ENCODE measurements at regions not wholly inside any gene's neighbourhood (a gene's known extent, or its start where the extent isn't known, plus 50 kb on each side); places are given as distances from the start of the nearest gene placed in this dataset.
"Not testable (repeated sequence)": the region's sequence is repeated elsewhere in the genome, so short reads cannot be mapped to it uniquely, and the experiment has no call there.

DNA sequence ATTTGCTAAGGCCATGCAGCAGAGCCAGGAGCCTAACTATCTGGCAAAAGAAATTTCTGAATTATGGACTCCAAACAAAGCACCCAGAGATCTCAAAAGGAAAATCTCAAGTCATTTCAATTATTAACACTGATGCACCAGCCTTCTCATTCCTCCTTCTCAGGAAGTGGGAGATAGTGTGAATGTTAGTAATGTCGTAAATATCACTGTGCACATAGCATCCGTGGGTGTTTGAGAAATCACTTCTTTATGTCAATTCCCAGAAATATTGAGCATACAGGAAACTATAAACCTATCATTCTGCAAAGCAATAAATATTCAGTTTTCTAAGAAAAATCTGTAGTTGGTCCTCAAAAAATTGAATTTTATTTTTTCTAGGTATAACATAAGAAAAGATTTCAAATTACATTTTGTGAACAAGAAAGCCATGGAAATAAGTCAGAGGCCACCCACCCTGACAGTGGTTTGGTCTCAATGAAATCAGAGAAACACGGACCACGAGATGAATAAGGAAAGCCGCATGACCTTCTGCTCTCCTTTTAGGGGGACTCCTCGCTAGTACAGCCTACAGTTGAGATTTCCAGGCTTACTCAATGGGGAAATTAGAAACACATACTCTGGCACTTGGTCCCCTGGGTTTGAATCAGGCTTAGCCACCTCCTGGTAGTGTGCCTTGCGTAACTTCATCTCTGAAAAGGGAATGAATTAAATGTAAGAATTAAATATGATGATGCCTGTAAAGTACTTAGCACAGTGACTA, 120.6 kb downstream of the DIRAS2 start:
- H3K27me3 ChIP-seq, result no peaks in the 10 kb centered on the region
- H3K4me1 ChIP-seq, result no peaks in the 10 kb centered on the region
- H3K9me3 ChIP-seq, result no peaks in the 10 kb centered on the region
- no peak for DNase-seq (ENCODE audit: low spot score in 2 of 2)
- TF ChIP-seq, protein P1, sequence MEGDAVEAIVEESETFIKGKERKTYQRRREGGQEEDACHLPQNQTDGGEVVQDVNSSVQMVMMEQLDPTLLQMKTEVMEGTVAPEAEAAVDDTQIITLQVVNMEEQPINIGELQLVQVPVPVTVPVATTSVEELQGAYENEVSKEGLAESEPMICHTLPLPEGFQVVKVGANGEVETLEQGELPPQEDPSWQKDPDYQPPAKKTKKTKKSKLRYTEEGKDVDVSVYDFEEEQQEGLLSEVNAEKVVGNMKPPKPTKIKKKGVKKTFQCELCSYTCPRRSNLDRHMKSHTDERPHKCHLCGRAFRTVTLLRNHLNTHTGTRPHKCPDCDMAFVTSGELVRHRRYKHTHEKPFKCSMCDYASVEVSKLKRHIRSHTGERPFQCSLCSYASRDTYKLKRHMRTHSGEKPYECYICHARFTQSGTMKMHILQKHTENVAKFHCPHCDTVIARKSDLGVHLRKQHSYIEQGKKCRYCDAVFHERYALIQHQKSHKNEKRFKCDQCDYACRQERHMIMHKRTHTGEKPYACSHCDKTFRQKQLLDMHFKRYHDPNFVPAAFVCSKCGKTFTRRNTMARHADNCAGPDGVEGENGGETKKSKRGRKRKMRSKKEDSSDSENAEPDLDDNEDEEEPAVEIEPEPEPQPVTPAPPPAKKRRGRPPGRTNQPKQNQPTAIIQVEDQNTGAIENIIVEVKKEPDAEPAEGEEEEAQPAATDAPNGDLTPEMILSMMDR (IDR thresholded peaks at IDR 0.05), result no peak
- H3K36me3 ChIP-seq, result no peaks in the 10 kb centered on the region
- H3K4me3 ChIP-seq, result no peak overlapping the region
- intact Hi-C loops (cut with DNase I), result no loop called here
- H3K27ac ChIP-seq, result no peak overlapping the region

- intact Hi-C loops (cut with DNase I), result no loop called here
- Histone ChIP-seq H3K4me1 (no peaks in the 10 kb centered on the region), H3K27ac (no peak overlapping the region), H3K9me3 (no peaks in the 10 kb centered on the region), H3K27me3 (no peaks in the 10 kb centered on the region), H3K4me3 (no peak overlapping the region), H3K36me3 (no peaks in the 10 kb centered on the region)
- TF ChIP-seq, protein P1 (IDR thresholded peaks at IDR 0.05), result no peak
- DNase-seq (ENCODE audit: low spot score in 2 of 2), result no peak
Measured at GRCh38 chr9:90523958-90524357, 118.7 kb downstream of the DIRAS2 start.

- H3K9me3 ChIP-seq, result no peaks in the 10 kb centered on the region
- TF ChIP-seq, protein P1 (IDR thresholded peaks at IDR 0.05), result no peak
- intact Hi-C loops (cut with DNase I), result no loop called here
- no peaks in the 10 kb centered on the region for H3K36me3 ChIP-seq
- H3K27ac ChIP-seq, result no peak overlapping the region
- H3K4me3 ChIP-seq, result no peak overlapping the region
- DNase-seq (ENCODE audit: low spot score in 2 of 2), result no peak
- H3K27me3 ChIP-seq, result no peaks in the 10 kb centered on the region
- H3K4me1 ChIP-seq, result no peaks in the 10 kb centered on the region
Measured at GRCh38 chr9:90526386-90526785, 116.2 kb downstream of the DIRAS2 start.

DNA sequence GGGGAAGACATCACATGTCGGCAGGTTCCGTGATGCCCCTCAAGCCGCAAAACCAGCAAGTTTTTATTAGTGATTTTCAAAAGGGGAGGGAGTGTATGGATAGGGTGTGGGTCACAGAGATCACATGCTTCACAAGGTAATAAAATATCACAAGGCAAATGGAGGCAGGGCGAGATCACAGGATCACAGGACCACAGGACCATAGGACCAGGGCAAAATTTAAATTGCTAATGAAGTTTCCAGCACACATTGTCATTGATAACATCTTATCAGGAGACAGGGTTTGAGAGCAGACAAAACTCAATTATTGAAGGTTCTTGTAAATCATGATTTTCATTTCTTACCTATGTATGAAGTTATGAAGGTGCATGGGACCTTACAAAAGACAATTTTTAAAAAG, 106.5 kb downstream of the DIRAS2 start:
- H3K27ac ChIP-seq; H3K27me3 ChIP-seq; H3K36me3 ChIP-seq; intact Hi-C loops (cut with DNase I); H3K4me3 ChIP-seq; H3K4me1 ChIP-seq; H3K9me3 ChIP-seq; DNase-seq (ENCODE audit: low spot score in 2 of 2): not testable (repeated sequence)

DNA sequence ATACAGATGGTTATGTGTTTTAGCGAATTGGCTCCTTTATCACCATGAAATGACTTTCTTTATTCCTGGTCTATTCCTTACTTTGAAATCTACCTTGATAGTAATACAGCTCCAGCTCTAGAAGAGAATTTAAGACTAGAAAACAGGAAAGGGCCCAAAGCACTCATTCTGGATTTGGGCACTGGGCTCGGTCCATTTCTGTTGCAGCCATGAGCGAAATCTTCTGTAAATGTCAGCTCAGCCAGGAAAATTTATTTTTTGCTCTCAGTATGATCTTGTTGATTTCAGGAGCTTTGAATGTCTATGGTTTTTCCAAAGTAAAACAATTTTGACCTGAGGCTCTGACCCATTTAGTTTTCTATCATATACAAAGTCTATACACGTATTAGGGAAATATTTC, 104.1 kb downstream of the DIRAS2 start:
- Histone ChIP-seq H3K4me3 (no peak overlapping the region), H3K36me3 (no peaks in the 10 kb centered on the region), H3K9me3 (no peaks in the 10 kb centered on the region), H3K27ac (no peak overlapping the region), H3K27me3 (no peaks in the 10 kb centered on the region), H3K4me1 (no peaks in the 10 kb centered on the region)
- no peak for DNase-seq (ENCODE audit: low spot score in 2 of 2)
- TF ChIP-seq, protein P1 (IDR thresholded peaks at IDR 0.05), result no peak
- intact Hi-C loops (cut with DNase I), result no loop called here

DNA sequence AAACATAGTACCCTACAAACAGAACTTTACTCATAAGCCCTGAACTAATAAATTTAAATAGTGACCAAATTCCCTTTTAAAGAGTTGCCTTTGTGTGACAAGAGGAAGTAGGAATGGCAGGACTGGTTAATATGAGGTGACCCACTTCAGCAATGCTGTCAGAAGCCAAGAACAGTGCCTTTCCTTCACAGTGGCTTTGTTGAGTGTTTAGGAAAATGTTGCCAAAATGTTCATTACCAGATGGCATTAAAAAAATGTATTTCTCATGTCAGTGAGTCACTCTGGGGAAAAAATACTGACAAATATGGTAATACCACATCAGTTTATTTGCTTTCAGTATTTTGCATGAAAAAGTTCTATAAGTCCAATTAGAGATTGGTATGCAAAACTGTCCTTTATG, 103.3 kb downstream of the DIRAS2 start:
- DNase-seq (ENCODE audit: low spot score in 2 of 2), result no peak

More for the DNA sequence above, 103.3 kb downstream of the DIRAS2 start:
- no peaks in the 10 kb centered on the region for H3K9me3 ChIP-seq
- intact Hi-C loops (cut with DNase I), result no loop called here
- H3K36me3 ChIP-seq, result no peaks in the 10 kb centered on the region
- H3K4me3 ChIP-seq, result no peak overlapping the region
- no peak overlapping the region for H3K27ac ChIP-seq
- no peaks in the 10 kb centered on the region for H3K27me3 ChIP-seq
- TF ChIP-seq, protein P1 (IDR thresholded peaks at IDR 0.05), result no peak
- no peaks in the 10 kb centered on the region for H3K4me1 ChIP-seq

Measured in ascending aorta (tissue), 2 donors.